Fibroblast of lung (primary cell): ENCODE measurements at regions not wholly inside any gene's neighbourhood (a gene's known extent, or its start where the extent isn't known, plus 50 kb on each side); places are given as distances from the start of the nearest gene placed in this dataset.

ENCODE experiments used
- DNase-seq, 2 donors: peaks; one replicate each; pipeline versions ENCODE4 v3.0.0 to v3.0.0-alpha.2; 2010; ENCODE audit warnings: low read depth in 2 of 2
- H2AFZ ChIP-seq: 2 replicates; pipeline ENCODE4 v1.5.1; 2012; ENCODE audit warnings: low read length, control low read depth, inconsistent platforms
- H3K27ac ChIP-seq: 2 replicates; pipeline ENCODE4 v1.5.1; 2011; ENCODE audit warnings: low read length, control low read depth; ENCODE audit not compliant: insufficient read depth
- H3K27me3 ChIP-seq: 2 replicates; pipeline ENCODE4 v1.5.1; 2011; ENCODE audit warnings: mild to moderate bottlenecking, low read length; ENCODE audit not compliant: control insufficient read depth, insufficient read depth
- H3K36me3 ChIP-seq: 2 replicates; pipeline ENCODE4 v1.5.1; 2011; ENCODE audit warnings: low read length; ENCODE audit not compliant: control insufficient read depth, insufficient read depth
- H3K4me1 ChIP-seq: 2 replicates; pipeline ENCODE4 v1.5.1; 2011; ENCODE audit warnings: low read length; ENCODE audit not compliant: control insufficient read depth, insufficient read depth; ENCODE audit errors: extremely low read depth
- H3K4me2 ChIP-seq: 2 replicates; pipeline ENCODE4 v1.5.1; 2011; ENCODE audit warnings: low read length, control low read depth; ENCODE audit not compliant: insufficient read depth; ENCODE audit errors: extremely low read depth
- H3K4me3 ChIP-seq, 4 experiments: fragments of 200-600 bp in 1 of 4; sonication (generic) in 1 of 4; replicated peaks in 1 of 4; 2 replicates each; pipeline ENCODE4 v1.5.1; 2011 to 2016; ENCODE audit warnings: low read length in 4 of 4, low read depth in 3 of 4, mild to moderate bottlenecking in 3 of 4, control low read depth in 2 of 4, inconsistent platforms in 1 of 4, mixed read lengths in 1 of 4; ENCODE audit not compliant: insufficient read depth in 1 of 4; ENCODE audit errors: control extremely low read depth in 1 of 4
- H3K79me2 ChIP-seq: 2 replicates; pipeline ENCODE4 v1.5.1; 2012; ENCODE audit warnings: mild to moderate bottlenecking, low read length, inconsistent platforms; ENCODE audit not compliant: control insufficient read depth, insufficient read depth
- H3K9ac ChIP-seq: 2 replicates; pipeline ENCODE4 v1.5.1; 2011; ENCODE audit warnings: mild to moderate bottlenecking, low read length, control low read depth; ENCODE audit not compliant: insufficient read depth
- H3K9me3 ChIP-seq: 2 replicates; pipeline ENCODE4 v1.5.1; 2012; ENCODE audit warnings: low read depth, low read length; ENCODE audit not compliant: control insufficient read depth, insufficient read depth
- H4K20me1 ChIP-seq: 2 replicates; pipeline ENCODE4 v1.5.1; 2011; ENCODE audit warnings: low read length; ENCODE audit not compliant: control insufficient read depth, insufficient read depth; ENCODE audit errors: extremely low read depth
- CTCF ChIP-seq, 2 donors: IDR thresholded peaks in 1 of 2; conservative IDR thresholded peaks in 1 of 2; 1 replicate in 1 of 2; 2 replicates in 1 of 2; pipeline ENCODE4 v1.5.1; 2011 to 2012; ENCODE audit warnings: low read length in 2 of 2, control low read depth in 1 of 2, inconsistent platforms in 1 of 2, low read depth in 1 of 2, mild to moderate bottlenecking in 1 of 2
- EZH2 ChIP-seq: IDR thresholded peaks from 2 replicates; pipeline ENCODE4 v1.5.1; 2012; ENCODE audit warnings: low read length, control low read depth, mild to moderate bottlenecking; ENCODE audit errors: missing control alignments

DNA sequence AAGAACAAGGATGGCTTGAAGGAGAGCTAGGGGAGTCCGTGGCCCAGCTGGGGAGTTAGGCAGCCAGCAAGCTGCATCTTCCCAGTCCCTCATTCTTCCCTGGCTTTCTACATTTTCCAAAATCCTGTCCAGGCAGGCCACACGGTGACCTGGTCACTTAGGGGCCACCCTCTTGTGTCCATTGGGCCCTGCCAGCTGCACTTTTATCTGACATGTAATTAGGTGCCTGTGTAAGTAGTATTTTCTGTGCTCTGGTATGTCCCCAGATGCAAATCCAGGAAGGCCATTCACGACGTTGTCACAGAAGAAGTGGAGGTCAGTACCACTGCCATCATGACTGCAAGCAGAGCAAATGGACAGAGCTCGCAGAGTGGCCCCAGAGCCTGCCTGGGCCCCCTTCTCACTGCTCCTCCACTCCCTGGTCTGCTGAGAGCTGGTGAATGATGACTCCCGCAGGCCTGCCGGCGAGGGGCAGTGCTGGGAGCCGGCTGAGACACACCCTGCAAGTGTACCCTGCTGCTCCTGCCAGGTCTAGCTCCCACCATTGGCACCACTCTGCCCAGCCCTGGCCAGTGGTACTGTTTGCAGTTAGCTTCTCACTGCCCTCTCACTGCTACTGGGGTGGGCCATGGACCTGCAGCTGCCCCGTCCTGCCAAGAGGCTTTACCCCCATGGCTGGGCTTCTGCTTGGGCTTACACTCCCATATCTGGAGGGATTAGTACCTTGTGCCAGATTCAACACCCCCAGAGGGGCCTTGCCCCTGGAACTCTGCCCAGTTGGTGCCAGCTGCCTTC, 98.2 kb downstream of the GLRX3 start:
- TF ChIP-seq EZH2 (no peak), CTCF (conservative IDR thresholded peaks at IDR 0.05 in 1 of 2, IDR thresholded peaks at IDR 0.05 in 1 of 2; ENCODE audit: low read depth in 1 of 2, low read length in 2 of 2) (no peak)
- H3K27me3 ChIP-seq: no peaks in the 10 kb centered on the region

DNA sequence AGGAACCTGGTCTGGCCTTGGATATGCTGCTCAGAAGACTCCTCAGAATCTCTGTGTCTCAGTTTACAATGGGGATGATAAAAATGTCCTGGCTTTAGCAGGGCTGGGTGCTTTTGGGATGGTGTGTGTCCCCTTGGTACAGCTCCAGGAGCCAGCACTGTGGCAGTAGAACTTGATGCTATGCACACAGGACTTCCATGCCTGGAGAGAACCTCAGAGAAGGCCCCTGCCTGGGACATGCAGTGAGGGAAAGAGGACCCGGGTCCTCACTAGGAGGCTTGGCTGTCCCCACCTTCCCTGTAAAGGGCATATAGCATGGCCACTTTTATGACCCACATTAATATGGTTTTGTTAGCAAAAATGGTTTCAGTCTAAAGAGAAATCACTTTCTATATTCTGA, 100.5 kb downstream of the GLRX3 start:
- H3K27ac ChIP-seq: no peak overlapping the region
- H3K9me3 ChIP-seq: no peaks in the 10 kb centered on the region
- no peaks in the 10 kb centered on the region for H4K20me1 ChIP-seq
- H3K9ac ChIP-seq: no peak overlapping the region
- no peaks in the 10 kb centered on the region for H3K4me1 ChIP-seq
- no peak for DNase-seq
- no peak overlapping the region for H3K4me2 ChIP-seq
- no peaks in the 10 kb centered on the region for H3K27me3 ChIP-seq
- no peak overlapping the region for H3K4me3 ChIP-seq
- no peaks in the 10 kb centered on the region for H3K79me2 ChIP-seq
- H2AFZ ChIP-seq: no peak overlapping the region
- TF ChIP-seq CTCF (conservative IDR thresholded peaks at IDR 0.05 in 1 of 2, IDR thresholded peaks at IDR 0.05 in 1 of 2; ENCODE audit: low read depth in 1 of 2, low read length in 2 of 2): no peak
- TF ChIP-seq EZH2: no peak
- no peaks in the 10 kb centered on the region for H3K36me3 ChIP-seq

More for the DNA sequence above, 98.2 kb downstream of the GLRX3 start:
- Histone ChIP-seq H3K36me3 (no peaks in the 10 kb centered on the region), H3K4me2 (no peak overlapping the region), H2AFZ (no peak overlapping the region), H3K27ac (no peak overlapping the region), H4K20me1 (no peaks in the 10 kb centered on the region), H3K79me2 (no peaks in the 10 kb centered on the region), H3K4me3 (no peak overlapping the region), H3K4me1 (no peaks in the 10 kb centered on the region), H3K9ac (no peak overlapping the region), H3K9me3 (no peaks in the 10 kb centered on the region)
- no peak for DNase-seq

DNA sequence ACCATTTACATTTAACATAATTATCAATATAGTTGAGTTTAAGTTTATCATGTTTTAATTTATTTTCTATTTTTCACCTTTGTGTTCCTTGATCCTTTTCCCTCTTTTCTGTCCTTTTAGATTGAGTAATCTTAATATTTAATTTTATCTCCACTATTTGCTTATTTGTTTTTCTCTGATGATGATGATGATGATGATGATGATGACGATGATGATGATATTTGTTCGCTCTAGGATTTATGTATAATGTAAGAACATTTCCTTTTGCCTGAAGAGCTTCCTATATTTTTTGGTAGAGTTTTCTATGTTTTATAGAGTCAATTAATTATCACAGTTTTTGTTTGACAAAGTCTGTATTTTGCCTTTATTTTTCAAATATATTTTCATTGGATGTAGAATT, 104.2 kb downstream of the GLRX3 start:
- no peak overlapping the region for H3K9ac ChIP-seq
- no peak overlapping the region for H3K27ac ChIP-seq
- no peaks in the 10 kb centered on the region for H3K27me3 ChIP-seq
- H3K4me3 ChIP-seq: no peak overlapping the region
- H3K4me1 ChIP-seq: no peaks in the 10 kb centered on the region
- no peak overlapping the region for H3K4me2 ChIP-seq
- TF ChIP-seq CTCF (conservative IDR thresholded peaks at IDR 0.05 in 1 of 2, IDR thresholded peaks at IDR 0.05 in 1 of 2; ENCODE audit: low read depth in 1 of 2, low read length in 2 of 2) (no peak), EZH2 (no peak)
- no peaks in the 10 kb centered on the region for H3K36me3 ChIP-seq
- no peak for DNase-seq
- H3K79me2 ChIP-seq: no peaks in the 10 kb centered on the region
- H4K20me1 ChIP-seq: no peaks in the 10 kb centered on the region
- H2AFZ ChIP-seq: no peak overlapping the region
- H3K9me3 ChIP-seq: no peaks in the 10 kb centered on the region
